NT2/D1 (cell line): ENCODE measurements at regions not wholly inside any gene's neighbourhood (a gene's known extent, or its start where the extent isn't known, plus 50 kb on each side); places are given as distances from the start of the nearest gene placed in this dataset.

ENCODE experiments used
- SUZ12 ChIP-seq: IDR thresholded peaks from 2 replicates; pipeline ENCODE4 v1.6.1; 2011; ENCODE audit not compliant: insufficient read length, insufficient read depth; ENCODE audit errors: extremely low read depth
- ZNF274 ChIP-seq: IDR thresholded peaks from 2 replicates; pipeline ENCODE4 v1.6.1; 2011; ENCODE audit warnings: mild to moderate bottlenecking, low read depth, low read length

DNA sequence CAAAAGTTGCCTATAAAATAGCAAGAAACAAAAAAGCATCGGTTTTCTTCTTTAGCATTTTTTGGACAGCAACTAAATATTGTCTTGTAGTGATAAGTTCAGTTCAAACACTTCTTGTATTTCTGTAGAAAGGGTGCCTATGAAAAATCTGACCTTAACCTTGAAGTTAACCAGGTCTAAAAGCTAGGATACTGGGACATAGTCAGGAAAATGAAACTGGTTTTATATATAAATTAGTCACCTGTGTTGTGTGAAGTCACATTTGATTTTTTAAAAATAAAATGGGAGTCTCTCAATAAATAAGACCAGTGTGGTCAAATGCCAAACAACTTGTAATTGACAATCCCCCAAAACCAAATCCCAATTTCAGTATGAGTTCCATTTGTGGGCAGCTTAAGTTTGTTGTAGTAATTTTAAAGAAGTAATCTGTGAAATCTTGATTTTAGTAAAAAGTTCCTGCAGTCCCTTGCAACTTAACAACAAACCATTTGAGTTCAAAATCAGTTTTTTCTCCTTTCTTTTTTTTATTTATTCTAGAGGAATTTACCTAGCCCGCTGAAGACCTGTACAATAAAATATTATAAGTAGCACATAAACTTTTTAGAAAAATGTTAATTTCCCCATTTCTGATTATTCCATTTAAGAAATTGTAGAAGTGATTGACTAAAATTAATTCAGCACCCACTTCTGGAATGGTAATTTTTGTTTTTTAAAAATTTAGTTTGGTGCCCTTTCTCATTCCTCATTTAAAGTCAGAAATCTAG lies 84.5 kb upstream of the PPARA start:
- no peak for TF ChIP-seq SUZ12
- no peak for TF ChIP-seq ZNF274
